Transverse colon (tissue), 4 donors: ENCODE measurements at regions not wholly inside any gene's neighbourhood (a gene's known extent, or its start where the extent isn't known, plus 50 kb on each side); places are given as distances from the start of the nearest gene placed in this dataset.

Experiments used
- POLR2AphosphoS5 ChIP-seq, 3 donors: sonication (generic); formaldehyde crosslinking; IDR thresholded peaks; one replicate each; pipeline ENCODE4 v1.6.1; 2016; ENCODE audit warnings: antibody characterized with exemption in 3 of 3
- TF ChIP-seq, protein P1 (sequence below), 5 experiments: fragments of 200-600 bp in 3 of 5; fragments of 450-650 bp in 2 of 5; sonication (generic) in 3 of 5; IDR thresholded peaks; 1 replicate in 2 of 5; 2 replicates in 3 of 5; pipeline ENCODE4 v1.5.1; 2016 to 2017; ENCODE audit warnings: antibody characterized with exemption in 5 of 5, inconsistent platforms in 3 of 5, mild to moderate bottlenecking in 2 of 5, moderate library complexity in 1 of 5

DNA sequence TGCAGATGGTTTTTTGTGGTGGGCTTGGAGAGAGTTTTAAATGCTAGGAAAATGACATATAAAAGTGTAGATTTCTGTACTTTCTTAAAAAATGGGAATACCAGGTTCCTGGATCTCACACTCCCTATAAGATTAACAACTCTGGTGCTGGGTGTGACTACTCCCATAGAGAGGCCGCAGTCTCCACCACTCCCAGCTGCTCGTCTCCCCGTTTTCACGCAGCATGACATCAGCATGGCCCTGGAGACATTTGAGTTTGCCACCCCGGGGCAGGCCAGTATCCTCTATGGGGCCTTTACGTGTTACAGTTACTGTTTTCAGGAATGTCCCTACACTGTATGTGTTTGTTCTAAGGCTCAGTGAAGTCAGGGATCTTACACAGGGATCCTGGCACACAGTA is 126.7 kb upstream of the ATP2B2 start:
- TF ChIP-seq, protein P1, sequence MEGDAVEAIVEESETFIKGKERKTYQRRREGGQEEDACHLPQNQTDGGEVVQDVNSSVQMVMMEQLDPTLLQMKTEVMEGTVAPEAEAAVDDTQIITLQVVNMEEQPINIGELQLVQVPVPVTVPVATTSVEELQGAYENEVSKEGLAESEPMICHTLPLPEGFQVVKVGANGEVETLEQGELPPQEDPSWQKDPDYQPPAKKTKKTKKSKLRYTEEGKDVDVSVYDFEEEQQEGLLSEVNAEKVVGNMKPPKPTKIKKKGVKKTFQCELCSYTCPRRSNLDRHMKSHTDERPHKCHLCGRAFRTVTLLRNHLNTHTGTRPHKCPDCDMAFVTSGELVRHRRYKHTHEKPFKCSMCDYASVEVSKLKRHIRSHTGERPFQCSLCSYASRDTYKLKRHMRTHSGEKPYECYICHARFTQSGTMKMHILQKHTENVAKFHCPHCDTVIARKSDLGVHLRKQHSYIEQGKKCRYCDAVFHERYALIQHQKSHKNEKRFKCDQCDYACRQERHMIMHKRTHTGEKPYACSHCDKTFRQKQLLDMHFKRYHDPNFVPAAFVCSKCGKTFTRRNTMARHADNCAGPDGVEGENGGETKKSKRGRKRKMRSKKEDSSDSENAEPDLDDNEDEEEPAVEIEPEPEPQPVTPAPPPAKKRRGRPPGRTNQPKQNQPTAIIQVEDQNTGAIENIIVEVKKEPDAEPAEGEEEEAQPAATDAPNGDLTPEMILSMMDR (IDR thresholded peaks at IDR 0.05): no peak
- TF ChIP-seq POLR2AphosphoS5 (IDR thresholded peaks at IDR 0.05): no peak
